Caki2 (cell line): ENCODE measurements at regions not wholly inside any gene's neighbourhood (a gene's known extent, or its start where the extent isn't known, plus 50 kb on each side); places are given as distances from the start of the nearest gene placed in this dataset.

Experiments
- DNase-seq: peaks from one replicate; pipeline ENCODE4 v3.0.0-alpha.2; 2015; ENCODE audit warnings: low read depth
- in situ Hi-C: cut with HindIII; loops from 2 replicates; pipeline ENCODE4 v1.10.0; 2016; ENCODE audit warnings: low sequenced_read_pairs, low pct_unique_long_range_greater_than_20kb, mixed read lengths

DNA sequence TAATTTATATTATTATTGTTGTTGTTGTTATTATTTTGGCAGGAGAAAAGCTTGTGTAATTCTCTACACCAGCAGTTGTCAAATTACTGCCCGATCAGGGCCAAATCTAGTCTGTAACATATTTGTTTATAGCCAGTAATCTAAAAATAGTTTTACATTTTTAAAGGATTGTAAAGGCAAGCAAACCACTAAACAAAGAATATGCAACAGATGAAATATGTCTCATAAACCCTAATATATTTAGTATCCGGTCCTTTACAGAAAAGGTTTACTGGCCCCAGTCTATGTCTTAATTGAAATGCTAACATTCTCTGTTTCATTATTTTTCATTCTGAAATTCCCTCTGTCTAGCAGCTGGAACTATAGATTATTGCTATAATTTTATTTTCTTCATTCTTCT, 709.5 kb downstream of the KCNJ2 start:
- in situ Hi-C loops = no loop called here
- DNase-seq = no peak

DNA sequence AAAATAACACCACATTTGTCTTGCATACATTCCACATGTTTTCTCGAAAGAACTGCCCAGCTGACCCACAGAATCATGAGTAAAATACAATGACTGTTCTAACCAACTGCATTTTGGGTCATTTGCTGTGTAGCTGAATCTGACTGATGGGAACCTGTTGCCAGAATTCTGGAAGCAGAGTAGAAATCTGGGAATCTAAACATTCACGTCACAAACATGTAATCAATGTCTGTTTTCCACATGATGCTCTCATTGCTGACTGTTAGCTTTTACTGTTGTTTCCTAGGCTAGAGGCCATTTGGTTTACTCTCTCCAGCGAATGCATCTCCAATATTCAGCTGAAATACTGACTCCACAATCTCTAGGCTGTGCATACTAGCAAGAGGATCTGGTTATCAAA, 710.1 kb downstream of the KCNJ2 start:
- in situ Hi-C loops = no loop called here
- no peak for DNase-seq

DNA sequence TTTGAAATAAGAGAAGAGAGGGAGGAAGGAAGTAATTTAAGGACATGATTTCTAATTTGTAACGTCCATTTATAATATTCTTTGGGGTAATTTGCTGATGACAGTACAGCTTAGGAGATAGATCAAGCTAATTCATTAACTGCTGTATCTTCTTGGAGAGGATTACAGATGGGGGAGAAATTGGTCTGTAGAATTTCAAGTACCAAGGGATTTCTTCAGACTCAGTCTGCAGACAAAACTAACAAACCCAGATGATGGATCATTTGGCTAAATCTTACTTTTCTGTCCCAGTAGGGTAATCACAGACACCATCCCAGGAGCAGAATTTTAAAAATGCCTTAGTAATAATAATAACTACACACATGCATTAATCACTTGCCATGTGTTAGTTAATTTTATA, 711.8 kb downstream of the KCNJ2 start:
- DNase-seq = no peak
- in situ Hi-C loops = no loop called here

DNA sequence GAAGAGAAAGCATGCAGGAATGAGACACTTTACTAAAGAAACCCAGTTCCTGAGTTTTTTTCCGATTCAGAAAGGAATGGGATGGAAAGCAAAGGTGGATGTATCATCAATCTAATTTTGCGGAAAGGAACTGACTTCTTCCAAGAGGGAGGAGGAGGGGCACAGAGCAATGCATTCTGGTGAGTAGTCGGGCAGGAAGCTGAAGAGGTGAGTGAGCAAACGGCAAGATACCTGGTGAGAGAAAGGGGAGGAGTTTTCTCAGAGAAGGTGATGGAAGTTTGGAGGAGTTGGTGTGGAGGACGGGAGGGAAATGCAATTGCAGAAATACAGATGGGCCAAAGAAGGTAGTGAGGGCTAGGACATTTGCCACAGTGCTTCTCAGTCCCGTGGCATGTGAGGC, 713.2 kb downstream of the KCNJ2 start:
- in situ Hi-C loops = no loop called here
- no peak for DNase-seq

DNA sequence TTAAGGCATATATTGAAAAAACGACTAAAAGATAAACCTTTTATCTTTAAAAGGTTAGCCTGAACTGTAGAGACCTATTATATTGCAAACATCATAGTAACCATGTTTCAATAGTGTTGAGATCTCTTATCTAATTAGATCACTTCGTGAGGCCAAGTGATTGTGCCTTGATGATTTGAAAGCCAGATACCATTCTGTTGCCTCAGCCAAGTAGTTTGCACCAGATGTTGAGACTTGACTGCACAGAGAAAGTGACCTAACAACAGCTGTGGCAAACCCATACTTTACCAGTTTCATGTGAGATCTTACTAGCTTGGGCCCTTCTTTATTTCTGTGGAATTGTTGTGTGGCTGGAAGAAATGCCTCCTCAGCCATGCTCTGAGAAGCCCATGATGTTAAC, 717.3 kb downstream of the KCNJ2 start:
- in situ Hi-C loops = no loop called here
- no peak for DNase-seq

DNA sequence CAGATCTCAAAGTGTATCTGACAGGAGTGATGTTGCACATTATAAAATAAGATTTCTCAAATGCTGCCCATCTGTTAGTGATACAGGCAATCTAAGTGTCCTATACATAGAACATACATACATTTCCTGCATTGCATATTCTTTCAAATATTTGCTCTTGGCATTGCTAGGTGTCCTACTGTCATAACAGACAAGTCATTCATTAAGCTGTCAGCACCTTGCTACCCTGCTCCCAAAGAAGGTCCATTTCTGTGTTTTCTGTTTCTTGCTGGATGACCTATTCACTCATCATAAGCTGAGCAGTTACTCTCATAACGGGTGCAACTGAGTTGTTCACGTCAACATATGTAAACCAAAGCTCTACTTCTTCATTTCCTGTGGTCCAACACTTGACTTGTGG, 719.0 kb downstream of the KCNJ2 start:
- DNase-seq = no peak
- in situ Hi-C loops = no loop called here

DNA sequence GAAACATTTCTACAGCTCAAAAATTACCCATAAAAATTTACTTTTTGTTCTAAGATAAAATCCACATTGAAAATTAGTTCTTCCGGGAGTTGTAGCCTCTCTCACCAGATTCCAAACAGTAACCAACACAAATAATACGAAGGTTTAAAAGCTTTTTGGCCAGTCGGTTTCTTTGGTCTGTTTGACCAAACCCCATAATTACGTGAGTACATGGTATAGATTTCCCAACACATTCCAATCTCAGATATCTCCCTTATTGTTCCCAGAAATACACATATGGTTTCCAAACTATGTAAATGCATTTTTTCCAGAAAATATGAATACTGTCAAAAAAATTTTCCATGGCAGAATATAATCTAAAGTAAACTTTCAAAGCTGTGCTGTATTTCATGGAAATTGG, 722.0 kb downstream of the KCNJ2 start:
- in situ Hi-C loops = no loop called here
- no peak for DNase-seq

DNA sequence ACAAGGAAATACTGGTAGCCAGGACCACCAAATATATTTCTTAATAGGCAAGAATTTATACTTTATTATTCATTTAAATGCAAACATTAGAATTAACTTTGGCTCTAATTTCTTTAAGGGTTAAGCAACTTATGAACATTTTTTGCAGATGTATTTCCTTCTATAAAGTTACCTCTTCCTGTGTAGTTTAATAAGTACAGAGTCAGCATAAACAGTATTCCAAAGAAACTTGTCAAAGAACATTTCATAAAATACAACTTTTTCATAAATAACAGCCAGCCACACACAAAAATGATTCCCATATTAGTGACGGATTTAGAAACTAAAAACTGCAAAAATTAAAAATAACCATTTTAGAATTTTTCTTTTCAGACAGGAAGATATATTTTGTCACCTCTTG, 723.2 kb downstream of the KCNJ2 start:
- in situ Hi-C loops = no loop called here
- DNase-seq = no peak

DNA sequence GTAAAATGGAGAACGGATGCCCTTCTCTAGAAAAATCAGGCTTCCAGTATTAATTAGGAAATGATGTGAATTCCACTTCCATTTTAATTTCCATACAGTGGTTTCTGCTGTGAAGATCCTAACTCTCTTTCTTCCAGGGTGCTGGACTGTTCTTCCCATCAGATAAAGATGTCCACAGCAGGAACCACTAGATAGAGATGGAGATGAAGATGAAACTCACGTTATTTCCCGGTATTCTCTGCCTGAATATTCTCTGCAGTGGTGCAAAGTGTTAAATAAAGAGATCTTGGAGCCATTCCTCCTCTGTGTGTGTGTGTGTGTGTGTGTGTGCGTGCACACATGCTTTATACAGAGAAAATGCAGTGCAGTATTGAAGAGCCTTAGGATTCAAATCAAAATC, 727.5 kb downstream of the KCNJ2 start:
- in situ Hi-C loops = no loop called here
- DNase-seq = no peak

DNA sequence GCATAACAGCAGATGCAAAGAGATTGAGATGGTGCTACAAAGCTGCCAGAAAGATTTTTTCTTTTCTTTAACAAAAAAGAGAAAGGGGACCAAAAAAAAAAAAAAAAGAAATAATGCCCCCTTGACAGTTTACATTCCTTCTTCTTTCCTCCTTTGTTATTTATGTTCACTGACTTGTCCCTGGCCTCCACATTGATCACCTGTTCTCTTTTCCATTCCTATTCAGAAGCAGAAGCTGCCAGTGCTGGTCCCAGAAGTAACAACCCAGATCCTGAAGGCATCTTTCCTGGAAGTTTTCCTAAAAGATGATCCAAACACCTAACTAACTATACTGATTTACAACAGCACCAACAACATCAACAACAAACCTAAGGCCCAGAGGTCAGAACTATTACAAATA, 728.1 kb downstream of the KCNJ2 start:
- in situ Hi-C loops = no loop called here
- DNase-seq = no peak

DNA sequence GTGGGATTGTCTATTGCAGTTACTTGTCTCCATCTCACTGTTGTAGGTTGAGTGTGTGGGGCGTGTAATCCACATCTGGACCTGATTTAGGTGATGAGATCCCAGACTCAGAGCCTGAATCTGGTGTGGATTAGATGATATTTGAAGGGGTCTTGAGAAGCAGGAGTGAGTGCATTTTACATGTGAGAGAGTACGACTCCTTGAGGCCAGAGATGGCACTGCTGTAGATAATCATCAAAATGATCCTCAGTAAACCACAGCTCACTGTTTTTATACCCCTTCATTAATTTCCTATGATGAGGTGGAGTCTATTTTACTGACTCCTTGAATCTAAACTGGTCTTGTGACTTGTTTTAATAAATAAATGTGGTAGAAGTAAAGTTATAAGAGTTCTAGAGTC, 732.5 kb downstream of the KCNJ2 start:
- in situ Hi-C loops = no loop called here
- no peak for DNase-seq

DNA sequence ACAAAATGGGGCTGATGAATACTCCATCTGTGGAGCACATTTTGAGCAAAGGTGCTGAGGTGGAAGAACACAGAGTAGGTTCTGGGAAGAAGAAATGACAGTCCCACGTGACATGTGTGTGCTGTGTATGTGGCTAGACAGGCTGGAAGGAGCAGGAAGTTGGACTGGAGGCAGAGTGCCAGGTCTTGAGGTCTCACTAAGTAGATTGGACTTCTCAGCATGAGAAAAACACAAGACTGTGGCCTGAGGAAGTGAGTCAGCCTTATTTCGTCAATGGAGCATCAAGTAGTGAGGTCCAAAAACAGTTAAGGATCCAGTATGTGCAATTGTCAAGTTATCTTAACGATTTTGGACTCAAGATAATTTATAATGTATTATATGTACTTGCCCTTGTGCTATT, 736.5 kb downstream of the KCNJ2 start:
- in situ Hi-C loops = no loop called here
- DNase-seq = no peak

DNA sequence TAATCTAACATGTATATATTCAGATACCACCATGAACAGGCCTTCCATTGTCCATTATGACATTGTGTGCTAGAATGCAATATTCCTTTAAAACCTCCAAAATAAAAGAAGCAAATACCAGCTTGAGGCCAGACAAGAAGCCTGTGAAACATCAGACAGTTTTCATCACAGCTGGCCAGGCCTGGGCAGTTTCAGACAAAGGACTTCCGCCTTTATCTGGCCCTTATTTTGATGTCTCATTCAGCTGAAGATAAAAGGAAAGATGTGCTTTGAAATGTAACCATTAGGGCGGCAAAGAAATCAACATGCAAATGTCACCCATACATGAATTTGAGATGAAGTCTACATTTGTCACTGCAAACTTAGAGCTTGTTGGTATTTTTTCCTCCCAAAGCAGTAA, 737.5 kb downstream of the KCNJ2 start:
- DNase-seq = no peak
- in situ Hi-C loops = no loop called here

DNA sequence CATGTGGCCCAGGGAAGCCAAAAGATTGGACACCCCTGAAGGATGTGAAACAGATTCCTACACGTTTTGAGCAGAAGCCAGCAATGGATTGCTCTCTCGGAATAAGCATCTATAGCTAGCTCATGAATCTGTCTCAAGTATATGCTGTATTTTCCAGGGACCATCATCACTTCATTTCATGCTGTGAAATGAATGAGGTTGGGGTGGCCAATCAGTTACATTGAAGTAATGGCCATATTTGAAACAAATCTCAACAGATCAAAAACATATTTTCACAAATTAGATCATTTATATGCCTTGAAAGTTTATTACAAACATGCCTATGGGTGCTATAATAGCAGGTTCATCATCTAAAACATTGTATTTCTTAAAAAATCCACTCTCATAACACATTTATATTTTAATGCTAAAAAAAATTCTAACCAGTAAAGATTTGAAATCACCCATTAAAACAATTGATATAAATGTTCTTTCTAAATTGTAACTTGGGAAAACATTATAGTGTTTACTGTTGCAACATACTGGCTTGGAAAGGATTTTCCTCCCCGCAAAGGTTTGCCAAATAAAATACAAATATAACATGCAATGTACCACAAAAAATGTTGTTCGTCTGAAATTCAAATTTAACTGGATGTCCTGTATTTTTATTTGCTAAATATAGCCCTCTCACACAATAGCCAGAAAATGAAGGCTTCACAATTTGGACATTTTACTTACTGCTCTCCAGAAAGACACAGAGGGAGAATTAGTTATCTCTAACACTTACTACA, 743.6 kb downstream of the KCNJ2 start:
- no peak for DNase-seq
- in situ Hi-C loops = no loop called here

DNA sequence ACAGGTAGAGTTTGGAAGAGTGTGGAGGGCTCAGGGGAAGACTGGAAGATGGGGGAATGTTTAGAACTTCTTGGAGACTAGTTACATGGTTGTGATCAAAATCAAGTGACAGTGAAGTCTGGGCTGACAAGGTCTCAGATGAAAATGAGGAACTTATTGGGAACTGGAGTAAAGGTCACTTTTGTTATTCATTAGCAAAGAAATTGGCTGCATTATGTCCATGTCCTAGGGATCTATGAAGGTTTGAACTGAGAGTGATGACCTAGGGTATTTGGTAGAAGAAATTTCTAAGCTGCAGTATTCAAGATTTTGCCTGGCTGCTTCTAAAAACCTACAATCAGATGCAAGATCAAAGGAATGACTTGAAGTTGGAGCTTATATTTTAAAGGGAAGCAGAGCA, 747.1 kb downstream of the KCNJ2 start:
- DNase-seq = no peak
- in situ Hi-C loops = no loop called here

DNA sequence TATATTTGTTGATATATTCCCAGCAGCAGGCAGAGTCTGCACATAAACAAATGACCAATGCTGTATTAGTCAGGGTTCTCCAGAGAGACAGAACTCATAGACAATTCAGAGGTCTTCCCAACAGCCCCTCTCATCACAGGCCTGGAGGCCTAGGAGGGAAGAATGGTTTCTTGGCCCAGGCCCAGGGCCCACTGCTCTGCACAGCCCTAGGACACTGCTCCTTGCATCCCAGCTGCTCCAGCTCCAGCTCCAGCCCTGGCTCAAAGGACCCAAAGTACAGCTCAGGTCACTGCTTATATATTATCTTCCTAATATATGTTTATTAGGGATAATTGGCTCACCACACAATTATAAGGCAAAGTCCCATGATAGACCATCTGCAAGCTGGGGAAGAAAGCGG, 749.9 kb downstream of the KCNJ2 start:
- no peak for DNase-seq
- in situ Hi-C loops = no loop called here

DNA sequence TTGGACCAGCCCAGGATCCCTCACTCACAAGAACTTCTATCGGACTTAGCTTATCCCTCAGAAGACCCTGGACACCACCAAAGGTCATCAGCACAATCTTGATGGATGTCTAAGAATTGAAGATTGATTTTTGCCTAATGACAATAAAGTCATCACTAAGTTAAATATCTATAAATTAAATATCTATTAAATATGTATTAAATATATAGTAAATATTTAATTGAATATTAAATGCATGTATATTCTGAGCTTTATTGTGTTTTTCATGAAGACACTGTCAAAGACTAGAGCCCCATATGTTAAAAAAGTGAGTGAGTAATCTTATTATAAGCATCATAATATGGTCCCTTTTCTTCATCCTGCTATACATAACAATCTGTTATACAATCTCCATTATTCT, 751.1 kb downstream of the KCNJ2 start:
- DNase-seq = no peak
- in situ Hi-C loops = no loop called here

DNA sequence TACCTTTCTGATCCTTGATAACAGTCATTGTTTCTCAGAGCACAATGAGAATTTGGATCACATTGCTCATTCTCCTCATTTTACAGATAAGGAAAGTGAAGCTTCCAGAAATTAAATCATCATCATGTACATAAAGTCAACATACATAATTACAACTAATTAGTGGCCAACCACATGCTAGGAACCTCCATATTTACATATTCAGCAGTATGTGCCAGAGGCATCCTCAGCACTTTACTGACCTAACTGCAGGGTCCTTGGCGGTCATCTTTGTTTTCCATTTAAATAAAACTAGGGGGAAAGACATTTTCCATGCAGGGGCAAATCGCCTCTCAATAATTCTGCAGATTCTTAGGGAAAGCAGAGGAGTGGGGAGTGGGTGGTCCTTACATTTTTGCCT, 752.9 kb downstream of the KCNJ2 start:
- no peak for DNase-seq
- in situ Hi-C loops = no loop called here

DNA sequence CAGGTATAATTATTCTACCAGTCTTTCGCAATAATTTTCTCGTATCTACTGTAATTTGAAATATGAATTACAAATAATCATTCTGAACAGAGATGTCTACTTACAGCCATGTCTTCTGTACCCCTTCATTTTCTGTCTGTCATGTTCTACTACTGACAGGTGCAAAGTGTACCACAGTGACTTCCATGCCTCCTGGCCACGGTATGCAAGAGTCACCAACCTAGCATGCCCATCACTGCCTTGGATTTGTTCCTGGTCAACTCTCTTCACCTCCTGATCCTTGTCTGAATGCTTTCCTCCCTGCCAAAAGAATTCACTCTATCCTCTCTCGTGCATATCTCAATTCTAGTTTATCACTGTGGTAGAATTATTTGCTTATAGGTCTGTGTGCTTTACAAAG, 755.4 kb downstream of the KCNJ2 start:
- in situ Hi-C loops = no loop called here
- DNase-seq = no peak

DNA sequence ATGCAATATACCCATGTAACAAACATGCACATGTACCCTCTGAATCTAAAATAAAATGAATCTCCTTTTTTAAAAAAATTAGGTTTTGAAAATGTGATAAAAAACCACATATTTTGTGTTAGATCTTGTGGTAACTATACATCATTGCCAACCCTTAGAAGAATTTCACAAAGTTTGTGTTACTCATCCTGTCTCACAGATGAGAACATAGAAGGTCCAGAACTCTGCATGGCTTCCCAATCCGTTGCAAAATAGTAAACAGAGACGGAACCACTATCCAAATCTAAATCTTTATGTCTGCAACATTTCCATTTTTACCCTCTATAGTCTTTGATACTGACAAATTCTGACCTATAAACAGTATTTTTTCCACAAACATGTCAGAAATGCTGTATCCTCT, 759.9 kb downstream of the KCNJ2 start:
- in situ Hi-C loops = no loop called here
- no peak for DNase-seq

DNA sequence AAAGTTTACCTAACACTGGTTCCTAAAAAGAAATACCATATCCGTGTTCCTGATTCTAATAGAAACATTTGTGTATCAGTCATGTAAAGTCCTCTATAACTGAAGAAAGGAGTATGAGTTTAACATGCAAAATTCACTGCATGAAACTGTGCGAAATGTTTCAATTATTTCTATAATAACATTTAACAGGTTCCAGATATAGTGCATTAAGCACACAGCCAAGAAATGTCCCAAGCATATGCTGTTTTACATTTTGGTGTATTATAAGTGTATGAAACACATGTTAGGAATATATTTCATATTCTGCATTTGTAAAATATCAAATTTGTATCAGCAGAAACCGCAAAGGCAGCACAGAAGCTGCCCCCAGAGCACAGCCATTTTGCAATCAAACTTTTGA, 764.9 kb downstream of the KCNJ2 start:
- in situ Hi-C loops = no loop called here
- no peak for DNase-seq
